Rectal smooth muscle tissue (tissue), 1 donor: ENCODE measurements at regions not wholly inside any gene's neighbourhood (a gene's known extent, or its start where the extent isn't known, plus 50 kb on each side); places are given as distances from the start of the nearest gene placed in this dataset.

Source experiments
- H3K27ac ChIP-seq: one replicate; pipeline ENCODE4 v1.7.0; 2013; ENCODE audit warnings: low read depth, low read length, inconsistent platforms
- H3K27me3 ChIP-seq: one replicate; pipeline ENCODE4 v1.7.0; 2013; ENCODE audit warnings: low read length; ENCODE audit not compliant: control insufficient read depth, insufficient read depth
- H3K36me3 ChIP-seq: one replicate; pipeline ENCODE4 v1.7.0; 2013; ENCODE audit warnings: low read length; ENCODE audit not compliant: control insufficient read depth, insufficient read depth
- H3K4me1 ChIP-seq: one replicate; pipeline ENCODE4 v1.7.0; 2013; ENCODE audit warnings: low read length; ENCODE audit not compliant: control insufficient read depth, insufficient read depth
- H3K4me3 ChIP-seq: one replicate; pipeline ENCODE4 v1.7.0; 2013; ENCODE audit warnings: low read length
- H3K9ac ChIP-seq: one replicate; pipeline ENCODE4 v1.7.0; 2013; ENCODE audit warnings: low read length

DNA sequence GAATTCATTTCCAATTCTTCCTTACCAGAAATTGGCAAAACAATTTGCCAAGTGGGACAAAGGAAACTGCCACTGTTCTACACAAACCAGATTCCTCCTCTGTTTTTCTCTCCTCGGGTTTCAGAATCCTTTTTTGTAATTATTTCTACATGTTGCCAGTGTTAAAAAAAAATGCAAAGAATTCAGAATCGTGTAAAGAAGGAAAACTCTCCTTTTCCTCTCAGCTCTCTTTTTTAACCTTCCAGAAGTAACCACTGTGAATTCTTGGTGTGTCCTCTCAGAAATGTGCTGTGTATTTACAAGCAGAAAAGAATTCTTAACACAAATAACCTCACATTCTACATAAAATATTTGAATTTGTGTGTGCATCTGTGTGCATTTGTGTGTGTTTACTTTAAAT, 224.6 kb downstream of the DRD1 start:
- Histone ChIP-seq H3K36me3 (no peaks in the 10 kb centered on the region), H3K9ac (no peak overlapping the region), H3K27me3 (no peaks in the 10 kb centered on the region), H3K4me1 (no peaks in the 10 kb centered on the region), H3K4me3 (no peak overlapping the region), H3K27ac (no peak overlapping the region)

DNA sequence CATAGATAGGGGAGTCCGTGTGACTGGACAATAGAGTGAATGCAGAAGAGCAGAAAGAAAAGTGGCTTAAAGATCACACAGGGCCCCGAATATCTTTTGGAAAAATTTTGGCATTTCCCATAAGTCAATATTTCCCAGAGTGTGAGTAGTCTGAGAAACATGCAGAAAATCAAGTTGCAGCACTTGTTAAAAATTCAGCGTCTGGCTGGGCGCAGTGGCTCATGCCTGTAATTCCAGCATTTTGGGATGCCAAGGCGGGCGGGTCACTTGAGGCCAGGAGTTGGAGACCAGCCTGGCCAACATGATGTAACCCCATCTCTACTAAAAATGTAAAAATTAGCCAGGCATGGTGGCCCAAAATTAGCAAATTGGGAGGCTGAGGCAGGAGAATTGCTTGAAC, 227.0 kb downstream of the DRD1 start:
- Histone ChIP-seq H3K27ac (no peak overlapping the region), H3K36me3 (no peaks in the 10 kb centered on the region), H3K9ac (no peak overlapping the region), H3K4me3 (no peak overlapping the region), H3K27me3 (no peaks in the 10 kb centered on the region), H3K4me1 (no peaks in the 10 kb centered on the region)

DNA sequence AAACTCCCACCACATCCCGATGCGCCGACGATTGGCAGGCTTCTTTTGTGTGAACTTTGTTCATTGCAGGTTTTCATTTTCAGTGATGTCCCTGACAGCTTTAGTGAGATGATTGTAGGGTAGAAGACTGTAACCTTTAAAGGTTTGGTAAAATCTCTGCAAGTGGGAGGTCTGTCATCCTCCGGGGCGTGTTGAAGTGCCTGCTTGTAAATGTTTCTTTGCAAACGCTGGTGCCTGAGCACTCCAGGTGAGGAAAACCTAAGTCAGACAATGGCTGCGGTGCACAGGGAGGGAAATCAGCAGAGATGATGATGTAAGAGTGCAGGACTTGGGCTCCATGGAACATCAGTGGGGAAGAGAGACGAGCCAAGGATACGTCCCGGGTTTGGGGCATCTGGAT, 228.1 kb downstream of the DRD1 start:
- Histone ChIP-seq H3K36me3 (no peaks in the 10 kb centered on the region), H3K27ac (no peak overlapping the region), H3K4me1 (no peaks in the 10 kb centered on the region), H3K27me3 (no peaks in the 10 kb centered on the region), H3K4me3 (no peak overlapping the region), H3K9ac (no peak overlapping the region)

- H3K27ac ChIP-seq, result no peak overlapping the region
- no peaks in the 10 kb centered on the region for H3K36me3 ChIP-seq
- no peaks in the 10 kb centered on the region for H3K27me3 ChIP-seq
- no peaks in the 10 kb centered on the region for H3K4me1 ChIP-seq
- no peak overlapping the region for H3K4me3 ChIP-seq
- H3K9ac ChIP-seq, result no peak overlapping the region
These were observed 229.8 kb downstream of the DRD1 start for GRCh38 chr5:175214152-175214551.

DNA sequence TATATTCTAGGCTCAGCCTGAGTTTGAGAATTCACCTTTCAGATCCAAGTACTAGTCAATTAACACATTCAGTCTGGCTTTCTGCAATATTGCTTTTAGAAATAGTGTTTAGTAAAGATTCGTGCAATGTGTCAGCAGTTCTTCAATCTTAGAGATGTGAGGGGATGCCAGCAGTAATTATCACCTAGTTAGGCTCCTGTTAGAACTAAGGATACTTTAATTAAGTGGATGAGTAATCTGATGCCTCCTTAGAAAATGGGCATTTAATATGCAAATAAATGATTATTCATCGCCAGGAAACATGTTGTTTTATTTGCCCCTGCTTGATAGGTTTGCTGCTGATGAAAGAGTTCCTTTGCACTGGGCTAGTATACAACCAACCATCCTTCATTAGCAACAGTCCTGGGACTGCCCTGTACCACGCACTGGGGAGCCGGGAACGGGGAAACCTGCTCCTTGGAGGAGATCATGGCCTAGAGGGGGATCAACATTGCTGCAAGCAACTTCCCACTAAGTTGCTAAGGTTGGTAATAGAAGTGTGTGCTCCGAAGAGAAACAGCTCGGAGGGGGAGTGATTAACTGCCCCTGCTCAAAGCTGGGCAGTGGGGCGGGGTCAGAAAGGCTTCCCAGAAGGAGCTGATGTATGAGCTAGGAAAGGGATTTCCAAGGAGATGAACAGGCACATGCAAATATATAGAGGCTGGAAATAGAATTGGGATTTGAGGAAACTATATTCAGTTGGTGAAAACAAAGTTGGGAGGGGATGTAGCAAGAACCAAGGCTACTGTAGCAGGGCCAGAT, 231.8 kb downstream of the DRD1 start:
- H3K27me3 ChIP-seq, result no peaks in the 10 kb centered on the region
- no peaks in the 10 kb centered on the region for H3K36me3 ChIP-seq
- H3K9ac ChIP-seq, result no peak overlapping the region
- H3K4me1 ChIP-seq, result no peaks in the 10 kb centered on the region
- no peak overlapping the region for H3K27ac ChIP-seq
- no peak overlapping the region for H3K4me3 ChIP-seq

DNA sequence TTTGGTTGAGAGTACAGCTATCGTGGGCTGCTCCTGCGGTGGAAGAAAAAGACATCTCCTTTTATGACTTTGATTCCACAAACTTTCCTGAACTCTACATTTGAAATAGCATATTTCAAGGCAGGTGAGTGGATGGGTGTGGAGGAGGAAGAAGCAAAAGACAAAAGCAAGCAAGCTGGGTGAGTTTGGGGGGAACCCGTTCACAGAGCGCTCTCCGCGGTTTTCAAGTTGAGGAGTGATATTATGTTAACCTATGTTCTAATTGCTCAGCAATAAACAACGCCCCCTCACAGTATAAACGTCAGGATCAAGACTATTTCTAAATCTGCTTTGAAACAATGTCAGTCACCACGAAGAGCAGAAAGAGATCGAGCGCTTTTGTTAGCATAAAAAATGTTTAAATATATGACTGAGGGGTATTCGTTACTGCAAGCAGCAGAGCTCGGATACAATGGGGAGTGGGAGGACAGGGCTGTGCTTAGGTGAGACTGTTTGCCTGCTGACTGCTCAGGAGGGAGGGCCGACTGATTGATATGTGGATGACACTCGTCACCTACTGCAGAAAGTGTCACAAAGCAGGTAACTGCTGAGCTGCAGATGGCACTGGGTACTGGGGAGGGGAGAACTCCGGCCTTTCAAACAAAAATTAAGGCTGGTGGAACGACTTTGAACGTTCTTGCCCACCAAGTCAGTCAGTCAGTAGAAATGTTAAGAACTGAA, 236.5 kb downstream of the DRD1 start:
- Histone ChIP-seq H3K4me3 (no peak overlapping the region), H3K36me3 (no peaks in the 10 kb centered on the region), H3K9ac (no peak overlapping the region), H3K27me3 (no peaks in the 10 kb centered on the region), H3K27ac (no peak overlapping the region), H3K4me1 (no peaks in the 10 kb centered on the region)

GRCh38 chr5:175206669-175207068, 237.3 kb downstream of the DRD1 start:
- H3K27ac ChIP-seq, result no peak overlapping the region
- H3K4me3 ChIP-seq, result no peak overlapping the region
- no peaks in the 10 kb centered on the region for H3K4me1 ChIP-seq
- H3K9ac ChIP-seq, result no peak overlapping the region
- no peaks in the 10 kb centered on the region for H3K36me3 ChIP-seq
- H3K27me3 ChIP-seq, result no peaks in the 10 kb centered on the region

DNA sequence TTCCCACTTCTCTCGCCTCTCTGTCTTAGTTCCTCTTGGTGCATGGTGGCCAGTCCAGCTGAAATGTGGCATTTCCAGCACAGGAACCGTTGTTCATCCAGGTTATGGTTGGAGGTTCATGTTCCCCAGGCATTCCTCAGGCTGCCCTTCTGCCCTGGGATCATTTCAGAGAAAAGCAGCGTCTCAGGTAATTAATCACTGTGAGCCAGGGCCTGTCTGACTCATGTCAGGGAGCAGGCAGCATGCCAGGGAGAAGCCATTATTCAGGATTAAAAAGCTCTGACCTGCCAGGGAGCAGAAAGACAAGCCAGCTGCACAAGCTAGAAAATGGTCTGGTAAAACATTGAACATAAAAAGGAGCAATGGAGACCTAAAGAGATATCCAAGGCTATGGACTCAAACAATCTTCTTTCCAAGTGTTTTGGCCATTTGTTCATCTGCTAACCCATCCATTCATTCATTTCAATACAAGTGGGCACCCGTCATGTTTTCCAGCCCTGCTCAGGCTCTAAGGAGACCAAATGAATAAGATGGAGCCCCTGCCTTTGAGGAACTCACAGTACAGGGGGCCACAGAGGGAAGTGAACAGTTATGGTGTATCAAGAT, 241.4 kb downstream of the DRD1 start:
- Histone ChIP-seq H3K9ac (no peak overlapping the region), H3K27me3 (no peaks in the 10 kb centered on the region), H3K4me3 (no peak overlapping the region), H3K27ac (no peak overlapping the region), H3K36me3 (no peaks in the 10 kb centered on the region), H3K4me1 (no peaks in the 10 kb centered on the region)

DNA sequence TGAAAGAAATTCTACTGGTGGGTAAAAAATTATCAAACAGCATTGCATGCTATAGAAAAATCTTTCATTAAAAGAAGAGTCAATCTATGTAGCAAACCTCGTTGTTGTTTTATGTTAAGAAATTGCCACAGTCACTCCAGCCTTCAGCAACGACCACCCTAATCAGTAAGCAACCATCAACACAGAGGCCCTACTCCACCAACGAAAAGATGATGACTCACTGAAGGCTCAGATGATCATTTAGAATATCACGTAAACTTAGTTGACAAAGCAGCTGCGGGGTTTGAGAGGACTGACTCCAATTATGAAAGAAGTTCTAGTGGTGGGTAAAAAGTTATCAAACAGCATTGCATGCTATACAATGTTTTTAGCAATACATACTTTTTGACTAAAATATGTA, 242.6 kb downstream of the DRD1 start:
- H3K36me3 ChIP-seq, result no peaks in the 10 kb centered on the region
- no peak overlapping the region for H3K27ac ChIP-seq
- H3K4me3 ChIP-seq, result no peak overlapping the region
- no peaks in the 10 kb centered on the region for H3K4me1 ChIP-seq
- H3K27me3 ChIP-seq, result no peaks in the 10 kb centered on the region
- H3K9ac ChIP-seq, result no peak overlapping the region

DNA sequence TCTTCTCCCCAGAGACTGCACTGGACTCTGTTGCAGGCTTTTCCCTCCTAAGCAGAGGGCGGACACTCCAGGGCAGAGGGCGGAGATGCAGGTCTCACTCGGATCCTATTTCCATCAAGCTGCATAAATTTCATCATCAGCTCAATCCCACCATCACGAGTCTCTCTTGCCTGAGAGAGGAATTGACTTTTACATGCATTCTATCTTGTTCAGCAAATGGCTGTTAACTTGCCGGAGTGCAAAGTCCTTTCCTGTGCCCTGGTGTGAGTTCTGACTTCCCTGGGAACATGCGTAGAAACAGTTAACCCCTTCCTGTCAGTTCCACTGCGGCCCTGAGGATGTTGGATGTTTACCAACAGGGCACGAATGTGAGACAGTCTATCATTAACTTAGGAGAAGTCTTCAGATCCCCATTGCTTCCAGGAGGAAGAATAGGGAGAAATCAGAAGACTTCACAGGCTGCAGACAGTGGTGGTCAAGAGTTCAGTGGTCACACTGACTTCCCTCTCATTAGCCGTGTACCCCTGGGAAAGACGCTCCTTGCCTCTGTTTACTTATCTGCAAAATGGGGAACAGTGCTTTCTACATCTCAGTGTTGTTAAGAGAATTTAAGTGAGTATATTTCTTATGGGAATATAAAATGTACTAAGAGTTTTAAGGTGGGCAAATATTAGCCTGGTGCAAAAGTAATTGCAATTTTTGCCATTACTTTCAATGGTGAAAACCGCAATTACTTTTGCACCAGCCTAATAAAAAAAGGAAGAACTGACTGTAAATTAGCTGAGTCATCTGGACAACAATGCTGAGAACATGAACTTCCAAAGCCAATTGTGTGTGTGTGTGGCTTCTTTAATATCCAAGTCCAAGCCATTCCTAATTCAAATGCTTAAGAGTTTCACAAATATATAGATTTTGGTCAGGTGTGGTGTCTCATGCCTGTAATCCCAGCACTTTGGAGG, 248.0 kb downstream of the DRD1 start:
- Histone ChIP-seq H3K4me3 (no peak overlapping the region), H3K4me1 (no peaks in the 10 kb centered on the region), H3K27ac (no peak overlapping the region), H3K36me3 (no peaks in the 10 kb centered on the region), H3K27me3 (no peaks in the 10 kb centered on the region), H3K9ac (no peak overlapping the region)

- Histone ChIP-seq H3K9ac (no peak overlapping the region), H3K36me3 (no peaks in the 10 kb centered on the region), H3K27ac (no peak overlapping the region), H3K4me3 (no peak overlapping the region), H3K4me1 (no peaks in the 10 kb centered on the region), H3K27me3 (no peaks in the 10 kb centered on the region)
These were observed 262.7 kb downstream of the DRD1 start for GRCh38 chr5:175181331-175181730.

- no peak overlapping the region for H3K4me3 ChIP-seq
- H3K9ac ChIP-seq, result no peak overlapping the region
- no peaks in the 10 kb centered on the region for H3K27me3 ChIP-seq
- H3K36me3 ChIP-seq, result no peaks in the 10 kb centered on the region
- no peaks in the 10 kb centered on the region for H3K4me1 ChIP-seq
- no peak overlapping the region for H3K27ac ChIP-seq
These were observed 273.1 kb downstream of the DRD1 start for GRCh38 chr5:175170899-175171298.
